Glomerular visceral epithelial cell (primary cell): ENCODE measurements at regions not wholly inside any gene's neighbourhood (a gene's known extent, or its start where the extent isn't known, plus 50 kb on each side); places are given as distances from the start of the nearest gene placed in this dataset.
"Not testable (repeated sequence)": the region's sequence is repeated elsewhere in the genome, so short reads cannot be mapped to it uniquely, and the experiment has no call there.

Source experiments
- DNase-seq: peaks from one replicate; pipeline ENCODE4 v3.0.0-alpha.2; 2016; ENCODE audit errors: extremely low spot score

DNA sequence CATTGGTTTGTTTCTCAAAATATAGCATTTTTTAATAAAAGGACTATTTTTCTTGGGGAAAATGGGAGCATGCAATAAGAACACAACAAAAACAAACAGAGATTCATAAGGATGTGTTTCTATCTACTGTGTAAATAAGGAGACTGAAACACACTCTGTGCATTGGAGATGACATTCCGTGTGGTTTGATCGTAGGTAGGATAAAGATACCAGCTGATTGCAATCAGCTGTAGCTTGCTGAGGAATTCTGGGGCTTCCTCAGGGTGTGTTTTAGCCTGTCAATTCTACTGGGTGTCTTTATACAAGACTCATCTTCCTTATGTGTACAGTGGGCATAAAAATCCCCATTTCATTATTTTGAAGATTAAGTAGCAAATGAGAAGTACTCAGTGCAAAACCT, 591.6 kb downstream of the DSC3 start:
- no peak for DNase-seq

DNA sequence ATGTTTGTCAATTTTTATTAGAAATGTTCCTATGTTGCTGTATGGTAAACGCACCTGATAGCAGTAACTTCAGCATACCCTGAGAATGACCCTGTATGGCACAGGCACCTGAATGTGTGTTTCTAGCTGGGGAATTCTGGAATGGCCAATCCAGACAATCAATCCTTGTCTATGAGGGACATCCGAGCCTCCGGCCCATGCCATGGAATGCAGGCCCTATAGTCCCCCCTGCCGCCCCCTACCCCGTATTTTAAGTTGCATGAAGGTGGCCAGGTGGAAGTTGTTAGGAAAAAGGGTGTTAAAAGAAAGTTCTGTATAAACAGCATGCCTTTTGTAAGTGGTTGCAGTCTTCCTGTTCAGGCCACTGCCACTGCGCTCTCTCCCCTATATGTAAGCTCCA, 595.9 kb downstream of the DSC3 start:
- no peak for DNase-seq

GRCh38 chr18:30444544-30444943, 598.0 kb downstream of the DSC3 start:
- no peak for DNase-seq

- no peak for DNase-seq
These were observed 602.2 kb downstream of the DSC3 start for GRCh38 chr18:30440351-30440750.

- DNase-seq = no peak
These were observed 603.4 kb downstream of the DSC3 start for GRCh38 chr18:30439174-30439573.

- DNase-seq = no peak
These were observed 610.2 kb downstream of the DSC3 start for GRCh38 chr18:30432349-30432748.

GRCh38 chr18:30419399-30419798, 623.1 kb downstream of the DSC3 start:
- DNase-seq = not testable (repeated sequence)

- no peak for DNase-seq
These were observed 626.6 kb downstream of the DSC3 start for GRCh38 chr18:30415903-30416302.

GRCh38 chr18:30409120-30409519, 633.4 kb downstream of the DSC3 start:
- no peak for DNase-seq

DNA sequence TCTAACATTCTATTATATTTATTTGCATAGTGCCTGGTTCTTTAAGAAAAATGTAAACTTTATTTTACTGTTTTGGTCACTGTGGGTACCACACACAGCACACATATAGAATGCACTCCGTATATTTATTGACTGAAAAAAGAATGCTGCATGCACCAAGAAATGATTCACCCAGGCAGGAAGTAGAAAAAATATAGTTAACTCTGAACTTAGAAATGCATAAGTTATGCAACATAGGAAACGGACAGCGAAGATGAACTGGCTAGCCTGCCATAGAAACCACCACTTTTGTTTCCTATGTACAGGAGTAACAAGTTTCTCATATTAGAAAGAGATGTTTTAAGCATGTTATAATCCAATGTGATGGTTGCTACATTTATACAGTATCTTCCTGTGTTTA, 635.8 kb downstream of the DSC3 start:
- DNase-seq = no peak

DNA sequence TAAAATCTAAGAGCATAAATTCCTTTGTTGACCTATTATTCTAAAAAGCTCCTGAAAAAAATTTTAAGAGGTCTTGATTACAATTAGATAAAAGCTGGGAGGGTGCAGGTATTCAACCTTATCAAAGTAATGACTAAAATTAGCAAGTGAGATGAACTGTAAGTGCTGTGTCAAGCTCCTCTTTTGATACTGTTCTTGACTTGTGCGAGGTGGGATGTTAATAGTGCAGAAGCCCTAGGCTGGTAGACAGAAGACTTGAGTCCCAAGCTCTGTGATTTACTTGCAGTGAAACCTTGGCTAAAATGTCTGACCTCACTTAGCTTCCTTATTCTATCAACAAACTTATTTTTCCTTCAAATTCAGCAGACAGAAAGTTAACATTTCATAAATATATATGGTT, 637.5 kb downstream of the DSC3 start:
- DNase-seq = no peak

DNA sequence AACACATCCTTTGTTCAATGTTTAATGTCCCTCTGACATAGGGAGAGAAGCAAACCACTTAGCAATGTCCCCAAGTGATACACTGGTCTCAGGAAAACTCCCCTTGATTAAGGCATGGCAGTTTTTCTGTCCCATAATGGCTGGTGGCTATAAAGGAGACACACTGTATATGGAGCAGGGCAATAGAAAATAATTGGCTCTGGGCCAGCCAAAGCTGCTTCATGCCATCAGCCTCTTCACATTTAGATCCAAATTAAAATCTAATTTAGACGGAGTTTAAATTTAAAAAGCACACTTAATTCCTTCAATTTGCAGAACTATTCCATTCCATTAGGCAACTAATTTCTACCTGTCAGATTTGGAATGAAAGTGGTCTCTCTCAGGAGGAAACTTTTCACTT, 638.1 kb downstream of the DSC3 start:
- no peak for DNase-seq

DNA sequence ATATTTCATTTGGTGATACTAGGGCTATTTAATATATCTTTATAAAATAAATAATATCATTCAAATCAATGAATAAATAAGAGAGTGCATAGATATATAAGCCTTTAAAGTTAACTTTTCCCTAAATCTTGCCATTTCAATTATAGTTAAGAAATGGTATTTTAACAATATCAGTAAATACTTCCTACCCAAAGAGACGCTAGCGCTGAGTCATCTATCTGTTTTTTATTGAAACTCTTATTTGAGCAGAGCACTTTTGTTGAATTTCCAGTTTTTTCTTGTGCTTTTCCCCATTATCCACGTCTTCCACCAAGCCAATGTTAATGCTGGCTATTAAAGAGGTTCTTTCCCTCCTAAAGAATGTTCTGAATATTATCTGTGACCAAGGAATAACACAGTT, 639.3 kb downstream of the DSC3 start:
- no peak for DNase-seq

- no peak for DNase-seq
These were observed 655.1 kb downstream of the DSC3 start for GRCh38 chr18:30387401-30387800.

- no peak for DNase-seq
These were observed 655.9 kb downstream of the DSC3 start for GRCh38 chr18:30386624-30387023.

GRCh38 chr18:30385684-30386083, 656.9 kb downstream of the DSC3 start:
- no peak for DNase-seq

DNA sequence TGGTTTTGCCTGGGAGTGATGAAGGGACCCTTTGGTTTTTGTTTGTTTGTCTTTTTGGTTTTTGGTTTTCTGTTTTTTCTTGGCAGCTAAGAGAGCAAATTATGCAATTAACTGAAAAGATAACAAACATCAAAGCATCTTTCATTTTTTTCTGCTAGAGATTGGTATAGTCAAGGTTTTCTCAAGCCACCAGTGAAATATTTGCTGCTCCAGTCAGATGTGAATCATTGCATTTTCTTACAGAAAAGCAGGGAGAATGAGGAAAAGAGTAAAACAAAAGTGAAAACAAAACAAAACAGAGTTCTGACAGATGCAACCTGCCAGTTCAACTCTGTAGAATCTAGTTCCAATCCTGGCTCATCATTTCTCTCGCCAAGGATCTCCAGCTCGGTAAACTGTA, 660.7 kb downstream of the DSC3 start:
- DNase-seq = no peak

- no peak for DNase-seq
These were observed 664.4 kb downstream of the DSC3 start for GRCh38 chr18:30378097-30378496.

- DNase-seq = no peak
These were observed 666.0 kb downstream of the DSC3 start for GRCh38 chr18:30376515-30376914.

- DNase-seq = no peak
These were observed 680.5 kb downstream of the DSC3 start for GRCh38 chr18:30361864-30362540.

DNA sequence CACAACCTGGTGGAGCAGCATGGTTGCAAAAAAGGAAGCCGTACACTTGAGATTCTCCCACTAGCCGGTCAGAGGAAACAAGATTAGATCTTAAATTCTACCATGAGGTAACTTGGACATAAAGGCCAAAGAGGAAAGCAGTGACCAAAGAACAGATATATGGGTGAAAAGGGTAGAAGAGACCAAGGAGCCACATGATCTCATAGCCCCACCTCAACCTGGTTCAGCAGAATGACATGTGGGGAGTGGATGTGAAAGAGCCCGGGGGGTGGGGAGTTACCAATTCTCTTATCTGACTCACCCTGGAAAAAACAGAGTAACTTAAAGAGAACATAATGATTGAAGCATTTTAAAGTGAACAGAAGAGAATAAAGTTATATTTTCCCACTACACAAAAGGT, 683.0 kb downstream of the DSC3 start:
- DNase-seq = no peak

GRCh38 chr18:30358555-30358954, 684.0 kb downstream of the DSC3 start:
- peak; percentile 26 for DNase-seq

- DNase-seq = no peak
These were observed 689.9 kb downstream of the DSC3 start for GRCh38 chr18:30352551-30353168.

GRCh38 chr18:30350263-30350662, 692.3 kb downstream of the DSC3 start:
- DNase-seq = no peak
